ENCODE measurements at regions not wholly inside any gene's neighbourhood (a gene's known extent, or its start where the extent isn't known, plus 50 kb on each side); places are given as distances from the start of the nearest gene placed in this dataset.
"Not testable (repeated sequence)": the region's sequence is repeated elsewhere in the genome, so short reads cannot be mapped to it uniquely, and the experiment has no call there.

GRCh38 chr3:189419683-189420082 lies 211.5 kb upstream of the TP63 start:
- H3K4me1 ChIP-seq = no peaks in the 10 kb centered on the region
- H3K9me3 ChIP-seq = no peaks in the 10 kb centered on the region
- H3K27ac ChIP-seq = no peak overlapping the region
- H3K4me3 ChIP-seq = no peak overlapping the region
- H3K27me3 ChIP-seq = no peaks in the 10 kb centered on the region
- intact Hi-C loops (cut with DNase I; ENCODE audit: low total_unique reads) = no loop called here
- DNase-seq = no peak
- no peaks in the 10 kb centered on the region for H3K36me3 ChIP-seq
- TF ChIP-seq CTCF (IDR thresholded peaks at IDR 0.05) (no peak), POLR2A (IDR thresholded peaks at IDR 0.05) (no peak)

- intact Hi-C loops (cut with DNase I; ENCODE audit: low total_unique reads) = no loop called here
- TF ChIP-seq POLR2A (IDR thresholded peaks at IDR 0.05) = no peak
- no peak for TF ChIP-seq CTCF (IDR thresholded peaks at IDR 0.05)
- DNase-seq = no peak
- Histone ChIP-seq H3K27me3 (no peaks in the 10 kb centered on the region), H3K9me3 (no peaks in the 10 kb centered on the region), H3K4me1 (no peaks in the 10 kb centered on the region), H3K4me3 (no peak overlapping the region), H3K36me3 (no peaks in the 10 kb centered on the region), H3K27ac (no peak overlapping the region)
Measured at GRCh38 chr3:189424922-189425321, 206.3 kb upstream of the TP63 start.

- intact Hi-C loops (cut with DNase I; ENCODE audit: low total_unique reads) = no loop called here
- Histone ChIP-seq H3K27me3 (no peaks in the 10 kb centered on the region), H3K36me3 (no peaks in the 10 kb centered on the region), H3K4me1 (no peaks in the 10 kb centered on the region), H3K9me3 (no peaks in the 10 kb centered on the region), H3K27ac (no peak overlapping the region), H3K4me3 (no peak overlapping the region)
- TF ChIP-seq CTCF (IDR thresholded peaks at IDR 0.05) (no peak), POLR2A (IDR thresholded peaks at IDR 0.05) (no peak)
- DNase-seq = no peak
Measured at GRCh38 chr3:189429019-189429418, 202.2 kb upstream of the TP63 start.

GRCh38 chr3:189430166-189430565 lies 201.0 kb upstream of the TP63 start:
- no peaks in the 10 kb centered on the region for H3K4me1 ChIP-seq
- no peaks in the 10 kb centered on the region for H3K36me3 ChIP-seq
- TF ChIP-seq POLR2A (IDR thresholded peaks at IDR 0.05) (no peak), CTCF (IDR thresholded peaks at IDR 0.05) (no peak)
- DNase-seq = no peak
- intact Hi-C loops (cut with DNase I; ENCODE audit: low total_unique reads) = loop anchor here (1.0 kb wide), 1 partner anchor 24 kb away; no protein-coding TSS in a partner anchor
- H3K27me3 ChIP-seq = no peaks in the 10 kb centered on the region
- no peaks in the 10 kb centered on the region for H3K9me3 ChIP-seq
- H3K4me3 ChIP-seq = no peak overlapping the region
- no peak overlapping the region for H3K27ac ChIP-seq

GRCh38 chr3:189442257-189442656 lies 188.9 kb upstream of the TP63 start:
- H3K27me3 ChIP-seq; H3K27ac ChIP-seq; DNase-seq; intact Hi-C loops (cut with DNase I; ENCODE audit: low total_unique reads); H3K9me3 ChIP-seq; H3K4me3 ChIP-seq; H3K36me3 ChIP-seq; H3K4me1 ChIP-seq: not testable (repeated sequence)

GRCh38 chr3:189446959-189447560 lies 184.1 kb upstream of the TP63 start:
- intact Hi-C loops (cut with DNase I; ENCODE audit: low total_unique reads) = no loop called here

More at GRCh38 chr3:189446959-189447560, 184.1 kb upstream of the TP63 start:
- DNase-seq = no peak
- no peak for TF ChIP-seq CTCF (IDR thresholded peaks at IDR 0.05)
- TF ChIP-seq POLR2A (IDR thresholded peaks at IDR 0.05) = no peak
- no peaks in the 10 kb centered on the region for H3K36me3 ChIP-seq
- H3K27ac ChIP-seq = no peak overlapping the region
- no peaks in the 10 kb centered on the region for H3K9me3 ChIP-seq
- H3K4me3 ChIP-seq = no peak overlapping the region
- H3K4me1 ChIP-seq = no peaks in the 10 kb centered on the region
- no peaks in the 10 kb centered on the region for H3K27me3 ChIP-seq
